HepG2 (cell line): ENCODE measurements at regions not wholly inside any gene's neighbourhood (a gene's known extent, or its start where the extent isn't known, plus 50 kb on each side); places are given as distances from the start of the nearest gene placed in this dataset.

ENCODE experiments used
- ATAC-seq: fragments of 200-7000 bp; cut with Tn5 transposase; 3 replicates; pipeline ENCODE4 v1.9.1; 2020; ENCODE audit warnings: mild to moderate bottlenecking, moderate library complexity
- BruUV-seq: library from RNA; stranded (reverse); fragments of 400-500 nt; replicated peaks from 2 replicates; lab custom pipeline; 2021; lab: Mats Ljungman, UMichigan
- CTCF ChIA-PET: fragments of 300-600 bp; formaldehyde crosslinking; extraction: SDS; loops from one replicate; lab custom pipeline; 2021; ENCODE audit warnings: low total read pairs, inconsistent platforms, low intra/inter-chr PET ratio; lab: Yijun Ruan, JAX
- POLR2A ChIA-PET: fragments of 350-600 bp; sonication (Branson Sonifier 250); formaldehyde crosslinking; loops from one replicate; lab custom pipeline; 2020; ENCODE audit warnings: antibody characterized with exemption, inconsistent platforms; lab: Yijun Ruan, JAX
- DNase-seq: peaks from one replicate; pipeline ENCODE4 v3.0.0-alpha.2; 2015; ENCODE audit warnings: low spot score
- FAIRE-seq: peaks from 3 replicates; lab custom pipeline; 2011; peaks lifted over from hg19 to GRCh38; lab: Jason Lieb, UNC
- H2AFZ ChIP-seq: one replicate; pipeline ENCODE4 v1.6.1; 2011; ENCODE audit warnings: low read length, inconsistent platforms
- H3K27ac ChIP-seq: fragments of 300-600 bp; 3 replicates; pipeline ENCODE4 v1.8.0; 2011; ENCODE audit warnings: mixed run types, mild to moderate bottlenecking, mixed read lengths, low read length, inconsistent platforms; ENCODE audit not compliant: insufficient read depth; ENCODE audit errors: extremely low read length
- H3K27me3 ChIP-seq, 2 experiments: fragments of 200-600 bp in 1 of 2; 2 replicates in 1 of 2; 3 replicates in 1 of 2; pipeline versions ENCODE4 v1.6.0 to v1.8.0; 2011; ENCODE audit warnings: low read length in 2 of 2, mild to moderate bottlenecking in 2 of 2, moderate library complexity in 2 of 2, inconsistent platforms in 1 of 2; ENCODE audit not compliant: insufficient read depth in 2 of 2, control insufficient read depth in 1 of 2
- H3K36me3 ChIP-seq, 2 experiments: fragments of 200-600 bp in 1 of 2; replicated peaks in 1 of 2; 2 replicates in 1 of 2; 3 replicates in 1 of 2; pipeline versions ENCODE4 v1.5.1 to v1.8.0; 2011; ENCODE audit warnings: low read length in 2 of 2, inconsistent platforms in 1 of 2; ENCODE audit not compliant: insufficient read depth in 2 of 2, control insufficient read depth in 1 of 2
- H3K4me1 ChIP-seq: 2 replicates; pipeline ENCODE4 v1.5.1; 2012; ENCODE audit warnings: low read length, inconsistent platforms; ENCODE audit not compliant: insufficient read depth
- H3K4me2 ChIP-seq: 2 replicates; pipeline ENCODE4 v1.6.0; 2011; ENCODE audit warnings: low read depth, low read length, inconsistent platforms
- H3K4me3 ChIP-seq, 3 experiments: fragments of 200-600 bp in 1 of 3; sonication (generic), shearing (Covaris generic) in 1 of 3; replicated peaks in 1 of 3; 2 replicates each; pipeline ENCODE4 v1.5.1; 2011 to 2016; ENCODE audit warnings: low read length in 3 of 3, inconsistent platforms in 2 of 3, low read depth in 2 of 3, mild to moderate bottlenecking in 2 of 3, control low read depth in 1 of 3, mixed read lengths in 1 of 3; ENCODE audit not compliant: insufficient read depth in 1 of 3
- H3K79me2 ChIP-seq: one replicate; pipeline ENCODE4 v1.6.1; 2011; ENCODE audit warnings: low read length, inconsistent platforms; ENCODE audit not compliant: insufficient read depth
- H3K9ac ChIP-seq: 2 replicates; pipeline ENCODE4 v1.6.0; 2011; ENCODE audit warnings: mild to moderate bottlenecking, low read depth, low read length, inconsistent platforms; ENCODE audit not compliant: insufficient read depth
- H3K9me3 ChIP-seq: 2 replicates; pipeline ENCODE4 v1.5.1; 2012; ENCODE audit warnings: mild to moderate bottlenecking, low read length
- H4K20me1 ChIP-seq: 2 replicates; pipeline ENCODE4 v1.6.0; 2011; ENCODE audit warnings: inconsistent platforms, mild to moderate bottlenecking, low read length, moderate library complexity; ENCODE audit not compliant: insufficient read depth
- ARHGAP35 ChIP-seq: sonication (generic); formaldehyde crosslinking; IDR thresholded peaks from 2 replicates; pipeline ENCODE4 v1.9.0; 2022; ENCODE audit warnings: mild to moderate bottlenecking, inconsistent platforms, moderate library complexity, missing genetic modification reagents, borderline replicate concordance
- BORCS8-MEF2B ChIP-seq: sonication (generic); formaldehyde crosslinking; IDR thresholded peaks from 2 replicates; pipeline ENCODE4 v1.8.0; 2022; ENCODE audit warnings: mild to moderate bottlenecking, missing genetic modification reagents
- PRDM4 ChIP-seq: sonication (generic); formaldehyde crosslinking; IDR thresholded peaks from 2 replicates; pipeline ENCODE4 v1.9.0; 2021; ENCODE audit warnings: missing genetic modification reagents, borderline replicate concordance
- SALL1 ChIP-seq: sonication (generic); formaldehyde crosslinking; IDR thresholded peaks from 2 replicates; pipeline ENCODE4 v1.8.0; 2022; ENCODE audit warnings: mild to moderate bottlenecking, missing genetic modification reagents
- SUZ12 ChIP-seq: fragments of 150-350 bp; IDR thresholded peaks from 2 replicates; pipeline ENCODE4 v1.6.1; 2014; ENCODE audit warnings: low read depth, low read length
- ZNF614 ChIP-seq: IDR thresholded peaks from 2 replicates; pipeline ENCODE4 v1.6.1; 2018; ENCODE audit warnings: missing biosample characterization, missing genetic modification reagents, inconsistent platforms, borderline replicate concordance
- WGBS: methylation state at CpG from one replicate; pipeline ENCODE4 v1.1.6; 2017; ENCODE audit warnings: low lambda C conversion rate; 5-methylcytosine and 5-hydroxymethylcytosine counted together
- in situ Hi-C: cut with HindIII; loops from 2 replicates; pipeline ENCODE4 v1.10.0; 2017; ENCODE audit warnings: low pct_unique_long_range_greater_than_20kb; ENCODE audit not compliant: extremely low pct_ligation_motif_present
- intact Hi-C: fragments of 100-400 bp; cut with micrococcal nuclease; formaldehyde crosslinking; loops from one replicate; pipeline ENCODE4 v1.10.0; 2022; ENCODE audit not compliant: unreplicated experiment
- TF ChIP-seq, protein P1 (sequence below): fragments of 450-650 bp; IDR thresholded peaks from 2 replicates; pipeline ENCODE4 v1.6.1; 2016

GRCh38 chr5:136675769-136676168 lies 310.4 kb upstream of the TRPC7 start:
- H3K36me3 ChIP-seq: no peaks in the 10 kb centered on the region
- H4K20me1 ChIP-seq: no peaks in the 10 kb centered on the region
- no peak for TF ChIP-seq ARHGAP35
- TF ChIP-seq SUZ12: no peak
- no peak for TF ChIP-seq SALL1 (CRISPR knock-in tag)
- TF ChIP-seq PRDM4 (CRISPR knock-in tag): no peak
- TF ChIP-seq, all 625 proteins: peak for 0
- in situ Hi-C loops (no loop called here), intact Hi-C loops (no loop called here)
- Histone ChIP-seq H2AFZ (no peak overlapping the region), H3K27ac (no peak overlapping the region), H3K4me2 (no peak overlapping the region), H3K4me3 (no peak overlapping the region), H3K4me1 (no peaks in the 10 kb centered on the region), H3K79me2 (no peaks in the 10 kb centered on the region), H3K27me3 (no peaks in the 10 kb centered on the region), H3K9me3 (peaks cover 3% of the 10 kb centered on the region; the same call in 1 of the 2 replicates), H3K9ac (no peak overlapping the region)
- no peak for ATAC-seq
- FAIRE-seq: no peak
- ChIA-PET CTCF (no interaction called here), POLR2A (no interaction called here)
- DNase-seq: no peak
- no TSS peak for BruUV-seq

DNA sequence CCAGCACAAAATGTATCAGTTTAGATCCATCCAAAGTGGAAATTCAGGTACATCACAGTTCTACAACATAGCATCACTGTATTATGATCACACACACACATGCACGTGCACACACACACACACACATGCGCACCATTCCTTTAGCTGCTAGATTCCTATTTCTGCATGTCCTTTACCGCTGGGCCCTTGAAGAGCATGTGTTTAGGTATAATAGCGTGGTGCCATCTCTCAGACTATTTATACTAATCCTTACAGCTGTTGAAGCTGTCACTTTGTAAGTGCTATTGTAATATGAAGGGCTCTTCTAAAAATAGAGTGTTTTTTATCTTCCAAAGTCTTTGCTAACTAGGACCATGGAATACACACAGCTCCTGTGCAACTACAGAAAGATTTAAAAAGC lies 308.8 kb upstream of the TRPC7 start:
- H3K4me2 ChIP-seq: no peak overlapping the region
- TF ChIP-seq BORCS8-MEF2B (CRISPR knock-in tag) (no peak), ZNF614 (CRISPR knock-in tag) (no peak)
- TF ChIP-seq, protein P1, sequence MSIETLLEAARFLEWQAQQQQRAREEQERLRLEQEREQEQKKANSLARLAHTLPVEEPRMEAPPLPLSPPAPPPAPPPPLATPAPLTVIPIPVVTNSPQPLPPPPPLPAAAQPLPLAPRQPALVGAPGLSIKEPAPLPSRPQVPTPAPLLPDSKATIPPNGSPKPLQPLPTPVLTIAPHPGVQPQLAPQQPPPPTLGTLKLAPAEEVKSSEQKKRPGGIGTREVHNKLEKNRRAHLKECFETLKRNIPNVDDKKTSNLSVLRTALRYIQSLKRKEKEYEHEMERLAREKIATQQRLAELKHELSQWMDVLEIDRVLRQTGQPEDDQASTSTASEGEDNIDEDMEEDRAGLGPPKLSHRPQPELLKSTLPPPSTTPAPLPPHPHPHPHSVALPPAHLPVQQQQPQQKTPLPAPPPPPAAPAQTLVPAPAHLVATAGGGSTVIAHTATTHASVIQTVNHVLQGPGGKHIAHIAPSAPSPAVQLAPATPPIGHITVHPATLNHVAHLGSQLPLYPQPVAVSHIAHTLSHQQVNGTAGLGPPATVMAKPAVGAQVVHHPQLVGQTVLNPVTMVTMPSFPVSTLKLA: peak; percentile 64
- WGBS: 31% methylated on average over 4 of the region's 4 CpGs
- FAIRE-seq (no peak), DNase-seq (no peak), ATAC-seq (no peak)
- BruUV-seq: no TSS peak
- no peaks in the 10 kb centered on the region for H3K4me1 ChIP-seq
- no peaks in the 10 kb centered on the region for H3K79me2 ChIP-seq
- ChIA-PET POLR2A (no interaction called here), CTCF (no interaction called here)
- H3K9me3 ChIP-seq: no peaks in the 10 kb centered on the region
- no peak overlapping the region for H3K4me3 ChIP-seq
- no peak overlapping the region for H3K27ac ChIP-seq
- no peak overlapping the region for H2AFZ ChIP-seq
- no peak overlapping the region for H3K9ac ChIP-seq
- no peaks in the 10 kb centered on the region for H4K20me1 ChIP-seq
- H3K27me3 ChIP-seq: no peaks in the 10 kb centered on the region
- no peaks in the 10 kb centered on the region for H3K36me3 ChIP-seq
- intact Hi-C loops: no loop called here
- in situ Hi-C loops: no loop called here
